WTC11 (cell line): ENCODE measurements at regions not wholly inside any gene's neighbourhood (a gene's known extent, or its start where the extent isn't known, plus 50 kb on each side); places are given as distances from the start of the nearest gene placed in this dataset.

Experiments used
- ATAC-seq: fragments of 200-7000 bp; cut with Tn5 transposase; 2 replicates; pipeline ENCODE4 v1.10.0; 2021; ENCODE audit warnings: mild to moderate bottlenecking, moderate library complexity
- CTCF ChIA-PET: fragments of 300-600 bp; sonication (Branson Sonifier 250); formaldehyde crosslinking; loops from one replicate; lab custom pipeline; 2021; ENCODE audit warnings: antibody characterized with exemption; lab: Charles Lee
- POLR2A ChIA-PET: fragments of 350-600 bp; sonication (Branson Sonifier 250); formaldehyde crosslinking; loops from one replicate; lab custom pipeline; 2021; ENCODE audit warnings: antibody characterized with exemption; lab: Charles Lee
- DNase-seq: peaks from one replicate; pipeline ENCODE4 v3.0.0; 2021; ENCODE audit warnings: low spot score
- H3K27ac Mint-ChIP-seq: 2 replicates; pipeline ENCODE4 v1.8.0; 2021; ENCODE audit warnings: mixed read lengths
- H3K27me3 Mint-ChIP-seq: 2 replicates; pipeline ENCODE4 v1.8.0; 2021; ENCODE audit warnings: low read depth, mild to moderate bottlenecking, moderate library complexity, mixed read lengths
- H3K36me3 Mint-ChIP-seq: 2 replicates; pipeline ENCODE4 v1.8.0; 2021; ENCODE audit warnings: mixed read lengths
- H3K4me1 Mint-ChIP-seq: 2 replicates; pipeline ENCODE4 v1.8.0; 2022; ENCODE audit warnings: mixed read lengths
- H3K4me3 Mint-ChIP-seq: 2 replicates; pipeline ENCODE4 v1.8.0; 2021; ENCODE audit warnings: mild to moderate bottlenecking, moderate library complexity, mixed read lengths
- H3K9me3 Mint-ChIP-seq: 2 replicates; pipeline ENCODE4 v1.8.0; 2021; ENCODE audit warnings: mixed read lengths
- CREB1 ChIP-seq: sonication (generic); formaldehyde crosslinking; IDR thresholded peaks from 2 replicates; pipeline ENCODE4 v1.8.0; 2023; ENCODE audit warnings: mild to moderate bottlenecking, missing genetic modification reagents
- ESRRA ChIP-seq: sonication (generic); formaldehyde crosslinking; IDR thresholded peaks from 2 replicates; pipeline ENCODE4 v1.8.1; 2022; ENCODE audit warnings: mild to moderate bottlenecking, missing genetic modification reagents, borderline replicate concordance
- GABPB1 ChIP-seq: sonication (generic); formaldehyde crosslinking; IDR thresholded peaks from 2 replicates; pipeline ENCODE4 v1.8.1; 2023; ENCODE audit warnings: mild to moderate bottlenecking, missing genetic modification reagents
- GTF2I ChIP-seq: fragments of 250-450 bp; sonication (Bioruptor Pico); conservative IDR thresholded peaks from 2 replicates; pipeline ENCODE4 v1.4.0; 2021; ENCODE audit warnings: mild to moderate bottlenecking
- NR2C2 ChIP-seq: sonication (generic); formaldehyde crosslinking; IDR thresholded peaks from 2 replicates; pipeline ENCODE4 v1.8.0; 2022; ENCODE audit warnings: mild to moderate bottlenecking, missing genetic modification reagents
- SOX15 ChIP-seq: fragments of 250-450 bp; sonication (Bioruptor Pico); IDR thresholded peaks from 2 replicates; pipeline ENCODE4 v1.9.0; 2021; ENCODE audit warnings: mild to moderate bottlenecking
- ZBTB21 ChIP-seq: sonication (generic); formaldehyde crosslinking; IDR thresholded peaks from 2 replicates; pipeline ENCODE4 v1.8.1; 2023; ENCODE audit warnings: mild to moderate bottlenecking, missing genetic modification reagents, borderline replicate concordance
- ZNF423 ChIP-seq: fragments of 250-450 bp; sonication (Bioruptor Pico); IDR thresholded peaks from 2 replicates; pipeline ENCODE4 v2.1.2; 2022; ENCODE audit warnings: mild to moderate bottlenecking, moderate library complexity
- TF ChIP-seq, protein P1 (sequence below): sonication (generic); formaldehyde crosslinking; IDR thresholded peaks from 2 replicates; pipeline ENCODE4 v1.8.1; 2023; ENCODE audit warnings: mild to moderate bottlenecking, missing genetic modification reagents
- TF ChIP-seq, protein P2 (sequence below): sonication (generic); formaldehyde crosslinking; IDR thresholded peaks from 2 replicates; pipeline ENCODE4 v1.8.0; 2022; ENCODE audit warnings: mild to moderate bottlenecking, missing genetic modification reagents
- TF ChIP-seq, protein P3 (sequence below): sonication (generic); formaldehyde crosslinking; IDR thresholded peaks from 2 replicates; pipeline ENCODE4 v1.8.1; 2023; ENCODE audit warnings: mild to moderate bottlenecking, moderate library complexity, missing genetic modification reagents
- TF ChIP-seq, protein P4 (sequence below): sonication (generic); formaldehyde crosslinking; IDR thresholded peaks from 2 replicates; pipeline ENCODE4 v1.8.1; 2022; ENCODE audit warnings: low read depth, mild to moderate bottlenecking, moderate library complexity, missing genetic modification reagents, borderline replicate concordance
- TF ChIP-seq, protein P5 (sequence below): fragments of 250-450 bp; sonication (Bioruptor Pico); conservative IDR thresholded peaks from 2 replicates; pipeline ENCODE4 v1.9.0; 2021; ENCODE audit warnings: mild to moderate bottlenecking
- TF ChIP-seq, protein P6 (sequence below): sonication (generic); formaldehyde crosslinking; IDR thresholded peaks from 2 replicates; pipeline ENCODE4 v1.8.1; 2022; ENCODE audit warnings: mild to moderate bottlenecking, missing genetic modification reagents, moderate library complexity, borderline replicate concordance
- TF ChIP-seq, protein P7 (sequence below): sonication (generic); formaldehyde crosslinking; IDR thresholded peaks from 2 replicates; pipeline ENCODE4 v1.8.1; 2022; ENCODE audit warnings: missing genetic modification reagents, borderline replicate concordance
- TF ChIP-seq, protein P8 (sequence below): sonication (generic); formaldehyde crosslinking; IDR thresholded peaks from 2 replicates; pipeline ENCODE4 v1.8.0; 2023; ENCODE audit warnings: missing genetic modification reagents

DNA sequence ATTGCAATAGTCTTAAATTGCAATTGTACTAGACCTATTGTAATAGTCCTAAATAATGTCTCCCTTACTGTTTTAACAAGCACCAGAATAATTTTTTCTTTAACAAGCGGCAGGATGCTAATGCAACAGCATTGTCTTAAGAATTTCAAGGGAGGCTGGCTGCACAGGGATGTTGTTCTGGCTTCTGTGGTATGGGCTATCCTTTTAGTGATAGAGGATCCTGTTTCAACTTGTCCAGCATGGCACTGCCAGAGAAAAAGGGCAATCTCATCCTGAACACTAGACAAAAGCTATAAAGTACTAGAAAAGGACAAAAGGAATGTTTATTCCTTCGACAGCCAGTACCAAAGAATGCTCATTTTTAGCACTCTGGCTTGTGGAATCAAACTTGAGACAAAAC, 405.5 kb upstream of the ACTRT1 start:
- POLR2A ChIA-PET, result no interaction called here
- ATAC-seq, result no peak
- CTCF ChIA-PET, result no interaction called here
- peaks cover 18% of the 10 kb centered on the region for H3K9me3 Mint-ChIP-seq
- no peaks in the 10 kb centered on the region for H3K27me3 Mint-ChIP-seq
- H3K4me3 Mint-ChIP-seq, result no peak overlapping the region
- TF ChIP-seq SOX15 (CRISPR knock-in tag), result no peak
- TF ChIP-seq, protein P1, sequence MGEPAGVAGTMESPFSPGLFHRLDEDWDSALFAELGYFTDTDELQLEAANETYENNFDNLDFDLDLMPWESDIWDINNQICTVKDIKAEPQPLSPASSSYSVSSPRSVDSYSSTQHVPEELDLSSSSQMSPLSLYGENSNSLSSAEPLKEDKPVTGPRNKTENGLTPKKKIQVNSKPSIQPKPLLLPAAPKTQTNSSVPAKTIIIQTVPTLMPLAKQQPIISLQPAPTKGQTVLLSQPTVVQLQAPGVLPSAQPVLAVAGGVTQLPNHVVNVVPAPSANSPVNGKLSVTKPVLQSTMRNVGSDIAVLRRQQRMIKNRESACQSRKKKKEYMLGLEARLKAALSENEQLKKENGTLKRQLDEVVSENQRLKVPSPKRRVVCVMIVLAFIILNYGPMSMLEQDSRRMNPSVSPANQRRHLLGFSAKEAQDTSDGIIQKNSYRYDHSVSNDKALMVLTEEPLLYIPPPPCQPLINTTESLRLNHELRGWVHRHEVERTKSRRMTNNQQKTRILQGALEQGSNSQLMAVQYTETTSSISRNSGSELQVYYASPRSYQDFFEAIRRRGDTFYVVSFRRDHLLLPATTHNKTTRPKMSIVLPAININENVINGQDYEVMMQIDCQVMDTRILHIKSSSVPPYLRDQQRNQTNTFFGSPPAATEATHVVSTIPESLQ, result no peak
- TF ChIP-seq, protein P2, sequence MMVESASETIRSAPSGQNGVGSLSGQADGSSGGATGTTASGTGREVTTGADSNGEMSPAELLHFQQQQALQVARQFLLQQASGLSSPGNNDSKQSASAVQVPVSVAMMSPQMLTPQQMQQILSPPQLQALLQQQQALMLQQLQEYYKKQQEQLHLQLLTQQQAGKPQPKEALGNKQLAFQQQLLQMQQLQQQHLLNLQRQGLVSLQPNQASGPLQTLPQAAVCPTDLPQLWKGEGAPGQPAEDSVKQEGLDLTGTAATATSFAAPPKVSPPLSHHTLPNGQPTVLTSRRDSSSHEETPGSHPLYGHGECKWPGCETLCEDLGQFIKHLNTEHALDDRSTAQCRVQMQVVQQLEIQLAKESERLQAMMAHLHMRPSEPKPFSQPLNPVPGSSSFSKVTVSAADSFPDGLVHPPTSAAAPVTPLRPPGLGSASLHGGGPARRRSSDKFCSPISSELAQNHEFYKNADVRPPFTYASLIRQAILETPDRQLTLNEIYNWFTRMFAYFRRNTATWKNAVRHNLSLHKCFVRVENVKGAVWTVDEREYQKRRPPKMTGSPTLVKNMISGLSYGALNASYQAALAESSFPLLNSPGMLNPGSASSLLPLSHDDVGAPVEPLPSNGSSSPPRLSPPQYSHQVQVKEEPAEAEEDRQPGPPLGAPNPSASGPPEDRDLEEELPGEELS (CRISPR knock-in tag), result no peak
- DNase-seq, result no peak
- no peak overlapping the region for H3K27ac Mint-ChIP-seq
- H3K4me1 Mint-ChIP-seq, result no peaks in the 10 kb centered on the region
- H3K36me3 Mint-ChIP-seq, result peaks cover 14% of the 10 kb centered on the region

DNA sequence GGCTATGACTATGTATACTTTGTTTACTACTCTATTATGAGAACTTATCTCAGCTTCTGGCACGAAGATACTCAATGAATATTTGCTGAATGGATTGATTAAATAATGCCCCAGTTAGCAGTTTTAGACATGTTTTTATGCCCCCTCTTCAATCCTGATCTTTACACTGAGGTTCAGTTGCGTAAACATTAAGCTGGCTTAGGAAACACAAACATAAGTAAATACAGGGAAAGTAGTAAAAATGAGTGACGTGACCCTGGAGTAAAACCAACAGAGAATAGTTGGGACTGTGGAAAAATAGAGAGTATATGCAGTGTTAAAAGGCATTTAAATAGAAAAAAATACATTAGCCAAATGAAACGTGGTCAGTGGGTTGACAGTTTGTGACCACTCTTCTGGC, 387.0 kb upstream of the ACTRT1 start:
- POLR2A ChIA-PET, result no interaction called here
- CTCF ChIA-PET, result no interaction called here
- ATAC-seq, result no peak
- TF ChIP-seq, protein P3, sequence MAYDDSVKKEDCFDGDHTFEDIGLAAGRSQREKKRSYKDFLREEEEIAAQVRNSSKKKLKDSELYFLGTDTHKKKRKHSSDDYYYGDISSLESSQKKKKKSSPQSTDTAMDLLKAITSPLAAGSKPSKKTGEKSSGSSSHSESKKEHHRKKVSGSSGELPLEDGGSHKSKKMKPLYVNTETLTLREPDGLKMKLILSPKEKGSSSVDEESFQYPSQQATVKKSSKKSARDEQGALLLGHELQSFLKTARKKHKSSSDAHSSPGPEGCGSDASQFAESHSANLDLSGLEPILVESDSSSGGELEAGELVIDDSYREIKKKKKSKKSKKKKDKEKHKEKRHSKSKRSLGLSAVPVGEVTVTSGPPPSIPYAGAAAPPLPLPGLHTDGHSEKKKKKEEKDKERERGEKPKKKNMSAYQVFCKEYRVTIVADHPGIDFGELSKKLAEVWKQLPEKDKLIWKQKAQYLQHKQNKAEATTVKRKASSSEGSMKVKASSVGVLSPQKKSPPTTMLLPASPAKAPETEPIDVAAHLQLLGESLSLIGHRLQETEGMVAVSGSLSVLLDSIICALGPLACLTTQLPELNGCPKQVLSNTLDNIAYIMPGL (CRISPR knock-in tag), result no peak
- TF ChIP-seq ESRRA, result no peak
- TF ChIP-seq NR2C2 (CRISPR knock-in tag), result no peak
- TF ChIP-seq, protein P4, sequence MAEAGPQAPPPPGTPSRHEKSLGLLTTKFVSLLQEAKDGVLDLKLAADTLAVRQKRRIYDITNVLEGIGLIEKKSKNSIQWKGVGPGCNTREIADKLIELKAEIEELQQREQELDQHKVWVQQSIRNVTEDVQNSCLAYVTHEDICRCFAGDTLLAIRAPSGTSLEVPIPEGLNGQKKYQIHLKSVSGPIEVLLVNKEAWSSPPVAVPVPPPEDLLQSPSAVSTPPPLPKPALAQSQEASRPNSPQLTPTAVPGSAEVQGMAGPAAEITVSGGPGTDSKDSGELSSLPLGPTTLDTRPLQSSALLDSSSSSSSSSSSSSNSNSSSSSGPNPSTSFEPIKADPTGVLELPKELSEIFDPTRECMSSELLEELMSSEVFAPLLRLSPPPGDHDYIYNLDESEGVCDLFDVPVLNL (CRISPR knock-in tag), result no peak
- no peak for TF ChIP-seq CREB1 (CRISPR knock-in tag)
- no peak for TF ChIP-seq ZNF423 (CRISPR knock-in tag)
- TF ChIP-seq GABPB1 (CRISPR knock-in tag), result no peak
- TF ChIP-seq, protein P5, sequence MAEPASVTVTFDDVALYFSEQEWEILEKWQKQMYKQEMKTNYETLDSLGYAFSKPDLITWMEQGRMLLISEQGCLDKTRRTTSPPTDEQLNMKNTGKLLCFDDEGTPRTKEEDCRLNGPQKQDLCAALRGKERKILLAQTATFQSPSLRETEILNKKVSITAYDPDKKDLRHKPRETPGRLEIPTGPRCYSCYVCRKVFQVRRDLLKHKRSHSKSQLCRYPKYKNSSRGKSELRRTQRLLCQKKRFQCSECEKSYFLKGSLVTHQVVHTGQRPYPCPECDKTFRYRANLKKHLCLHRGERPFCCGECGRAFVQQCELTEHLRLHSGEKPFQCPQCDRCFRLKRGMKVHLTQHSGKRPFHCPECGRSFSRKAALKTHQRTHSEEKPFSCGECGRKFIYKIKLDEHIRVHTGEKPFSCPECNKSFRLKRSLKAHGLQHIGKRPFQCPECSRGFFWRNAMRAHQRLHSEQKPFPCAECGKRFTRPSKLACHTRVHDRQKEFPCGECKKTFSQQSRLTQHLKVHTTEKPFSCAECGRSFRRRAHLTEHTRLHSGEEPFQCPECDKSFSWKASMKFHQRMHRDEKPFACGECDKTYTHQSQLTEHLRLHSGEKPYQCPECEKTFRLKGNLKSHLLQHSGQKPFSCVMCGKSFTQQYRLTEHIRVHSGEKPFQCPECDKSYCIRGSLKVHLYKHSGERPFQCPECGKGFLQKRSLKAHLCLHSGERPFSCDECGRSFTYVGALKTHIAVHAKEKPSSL (CRISPR knock-in tag), result no peak
- TF ChIP-seq, protein P6, sequence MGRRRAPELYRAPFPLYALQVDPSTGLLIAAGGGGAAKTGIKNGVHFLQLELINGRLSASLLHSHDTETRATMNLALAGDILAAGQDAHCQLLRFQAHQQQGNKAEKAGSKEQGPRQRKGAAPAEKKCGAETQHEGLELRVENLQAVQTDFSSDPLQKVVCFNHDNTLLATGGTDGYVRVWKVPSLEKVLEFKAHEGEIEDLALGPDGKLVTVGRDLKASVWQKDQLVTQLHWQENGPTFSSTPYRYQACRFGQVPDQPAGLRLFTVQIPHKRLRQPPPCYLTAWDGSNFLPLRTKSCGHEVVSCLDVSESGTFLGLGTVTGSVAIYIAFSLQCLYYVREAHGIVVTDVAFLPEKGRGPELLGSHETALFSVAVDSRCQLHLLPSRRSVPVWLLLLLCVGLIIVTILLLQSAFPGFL (CRISPR knock-in tag), result no peak
- TF ChIP-seq, protein P1, result no peak
- no peak for TF ChIP-seq ZBTB21
- TF ChIP-seq, protein P7, sequence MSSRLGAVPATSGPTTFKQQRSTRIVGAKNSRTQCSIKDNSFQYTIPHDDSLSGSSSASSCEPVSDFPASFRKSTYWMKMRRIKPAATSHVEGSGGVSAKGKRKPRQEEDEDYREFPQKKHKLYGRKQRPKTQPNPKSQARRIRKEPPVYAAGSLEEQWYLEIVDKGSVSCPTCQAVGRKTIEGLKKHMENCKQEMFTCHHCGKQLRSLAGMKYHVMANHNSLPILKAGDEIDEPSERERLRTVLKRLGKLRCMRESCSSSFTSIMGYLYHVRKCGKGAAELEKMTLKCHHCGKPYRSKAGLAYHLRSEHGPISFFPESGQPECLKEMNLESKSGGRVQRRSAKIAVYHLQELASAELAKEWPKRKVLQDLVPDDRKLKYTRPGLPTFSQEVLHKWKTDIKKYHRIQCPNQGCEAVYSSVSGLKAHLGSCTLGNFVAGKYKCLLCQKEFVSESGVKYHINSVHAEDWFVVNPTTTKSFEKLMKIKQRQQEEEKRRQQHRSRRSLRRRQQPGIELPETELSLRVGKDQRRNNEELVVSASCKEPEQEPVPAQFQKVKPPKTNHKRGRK (CRISPR knock-in tag), result no peak
- no peak for TF ChIP-seq GTF2I (CRISPR knock-in tag)
- TF ChIP-seq, protein P8, sequence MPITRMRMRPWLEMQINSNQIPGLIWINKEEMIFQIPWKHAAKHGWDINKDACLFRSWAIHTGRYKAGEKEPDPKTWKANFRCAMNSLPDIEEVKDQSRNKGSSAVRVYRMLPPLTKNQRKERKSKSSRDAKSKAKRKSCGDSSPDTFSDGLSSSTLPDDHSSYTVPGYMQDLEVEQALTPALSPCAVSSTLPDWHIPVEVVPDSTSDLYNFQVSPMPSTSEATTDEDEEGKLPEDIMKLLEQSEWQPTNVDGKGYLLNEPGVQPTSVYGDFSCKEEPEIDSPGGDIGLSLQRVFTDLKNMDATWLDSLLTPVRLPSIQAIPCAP, result no peak

More for the DNA sequence above, 387.0 kb upstream of the ACTRT1 start:
- no peak overlapping the region for H3K4me3 Mint-ChIP-seq
- H3K27me3 Mint-ChIP-seq, result no peaks in the 10 kb centered on the region
- H3K27ac Mint-ChIP-seq, result no peak overlapping the region
- no peaks in the 10 kb centered on the region for H3K4me1 Mint-ChIP-seq
- H3K36me3 Mint-ChIP-seq, result no peaks in the 10 kb centered on the region
- DNase-seq, result no peak
- no peaks in the 10 kb centered on the region for H3K9me3 Mint-ChIP-seq
